Ovary (tissue), 3 donors: ENCODE measurements at regions not wholly inside any gene's neighbourhood (a gene's known extent, or its start where the extent isn't known, plus 50 kb on each side); places are given as distances from the start of the nearest gene placed in this dataset.

ENCODE experiments used
- EP300 ChIP-seq: sonication (generic); formaldehyde crosslinking; IDR thresholded peaks from one replicate; pipeline ENCODE4 v1.6.1; 2017; ENCODE audit warnings: antibody characterized with exemption
- POLR2A ChIP-seq: fragments of 450-650 bp; IDR thresholded peaks from one replicate; pipeline ENCODE4 v1.6.1; 2017; ENCODE audit warnings: antibody characterized with exemption, mild to moderate bottlenecking, moderate library complexity
- TF ChIP-seq, protein P1 (sequence below), 3 donors: fragments of 450-650 bp in 2 of 3; fragments of 200-600 bp in 1 of 3; IDR thresholded peaks; one replicate each; pipeline versions ENCODE4 v1.5.1 to v1.8.0; 2016 to 2022; ENCODE audit warnings: antibody characterized with exemption in 3 of 3, mild to moderate bottlenecking in 1 of 3
- donor health status: DM: no; HTN: no; CAD: no.

DNA sequence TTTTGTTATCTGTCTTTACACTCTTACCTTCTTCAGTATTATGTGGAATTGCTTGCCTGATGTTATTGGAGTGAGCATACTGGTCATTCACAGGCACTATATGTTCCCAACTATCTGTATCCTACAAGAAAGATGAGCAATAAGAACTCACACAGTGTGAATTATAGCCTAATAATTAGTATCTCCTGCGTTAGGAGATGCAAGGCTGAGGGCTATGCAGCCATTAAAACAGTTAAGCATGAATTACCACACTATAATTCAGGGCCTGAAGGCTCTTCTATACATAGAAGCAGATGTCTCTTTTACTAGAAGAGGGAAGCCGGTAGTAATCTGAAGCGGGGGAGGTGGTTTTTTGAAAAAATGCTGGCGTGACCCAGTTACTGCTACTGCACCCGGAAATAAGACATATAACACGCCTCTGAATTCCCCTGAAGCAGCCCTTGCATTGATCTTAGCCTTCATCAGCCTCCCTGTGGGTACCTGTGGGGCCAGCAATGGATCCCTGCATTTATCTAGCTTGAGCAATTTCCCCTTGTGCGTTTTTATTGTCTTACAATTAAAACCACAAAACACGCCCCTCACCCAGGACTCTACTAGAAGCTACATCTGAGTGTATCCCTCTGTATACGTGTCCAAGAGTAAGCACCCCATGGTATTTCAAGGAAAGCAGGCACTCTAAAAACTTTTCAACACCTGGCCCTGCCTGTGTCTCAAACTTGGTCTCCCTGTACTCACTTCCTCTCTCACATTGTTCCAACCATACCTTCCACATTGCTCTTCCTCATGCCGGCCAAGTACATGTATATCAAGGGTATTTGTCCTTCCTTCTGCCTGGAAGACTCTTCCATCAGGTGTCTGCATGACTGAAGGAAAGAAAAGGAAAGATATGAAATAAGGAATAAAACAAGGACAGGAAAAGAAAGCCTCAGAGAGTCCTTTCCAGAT is 210.9 kb upstream of the ARID2 start:
- TF ChIP-seq, protein P1, sequence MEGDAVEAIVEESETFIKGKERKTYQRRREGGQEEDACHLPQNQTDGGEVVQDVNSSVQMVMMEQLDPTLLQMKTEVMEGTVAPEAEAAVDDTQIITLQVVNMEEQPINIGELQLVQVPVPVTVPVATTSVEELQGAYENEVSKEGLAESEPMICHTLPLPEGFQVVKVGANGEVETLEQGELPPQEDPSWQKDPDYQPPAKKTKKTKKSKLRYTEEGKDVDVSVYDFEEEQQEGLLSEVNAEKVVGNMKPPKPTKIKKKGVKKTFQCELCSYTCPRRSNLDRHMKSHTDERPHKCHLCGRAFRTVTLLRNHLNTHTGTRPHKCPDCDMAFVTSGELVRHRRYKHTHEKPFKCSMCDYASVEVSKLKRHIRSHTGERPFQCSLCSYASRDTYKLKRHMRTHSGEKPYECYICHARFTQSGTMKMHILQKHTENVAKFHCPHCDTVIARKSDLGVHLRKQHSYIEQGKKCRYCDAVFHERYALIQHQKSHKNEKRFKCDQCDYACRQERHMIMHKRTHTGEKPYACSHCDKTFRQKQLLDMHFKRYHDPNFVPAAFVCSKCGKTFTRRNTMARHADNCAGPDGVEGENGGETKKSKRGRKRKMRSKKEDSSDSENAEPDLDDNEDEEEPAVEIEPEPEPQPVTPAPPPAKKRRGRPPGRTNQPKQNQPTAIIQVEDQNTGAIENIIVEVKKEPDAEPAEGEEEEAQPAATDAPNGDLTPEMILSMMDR (IDR thresholded peaks at IDR 0.05): no peak
- TF ChIP-seq POLR2A (no peak), EP300 (no peak)
